ENCODE measurements at regions not wholly inside any gene's neighbourhood (a gene's known extent, or its start where the extent isn't known, plus 50 kb on each side); places are given as distances from the start of the nearest gene placed in this dataset.

GRCh38 chr13:31675440-31675953 lies 63.8 kb upstream of the RXFP2 start:
- FAIRE-seq (no peak), DNase-seq (ENCODE audit: insufficient read length, low spot score) (no peak)

GRCh38 chr13:31681133-31681532 lies 58.2 kb upstream of the RXFP2 start:
- no peak for FAIRE-seq
- no peak for DNase-seq (ENCODE audit: insufficient read length, low spot score)

DNA sequence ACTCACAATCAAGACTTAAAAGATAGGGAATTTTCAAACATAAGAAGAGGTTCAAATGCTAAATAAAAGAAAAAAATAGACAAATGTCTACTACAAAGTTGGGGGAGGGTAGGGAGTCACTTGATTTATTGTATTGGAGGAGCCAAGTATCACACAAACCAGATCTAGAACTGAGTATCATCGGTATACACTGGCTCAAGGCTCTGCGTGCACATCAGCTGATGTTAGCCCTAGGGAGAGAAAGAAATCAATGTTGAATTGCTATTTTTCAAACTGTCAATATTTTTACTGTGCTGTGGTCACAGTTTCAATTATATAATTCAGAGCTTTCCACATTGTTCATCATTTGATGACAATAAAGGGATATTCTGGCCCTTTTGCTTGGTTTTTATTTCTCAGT lies 54.9 kb upstream of the RXFP2 start:
- no peak for DNase-seq (ENCODE audit: insufficient read length, low spot score)
- no peak for FAIRE-seq

GRCh38 chr13:31686670-31687425 lies 52.5 kb upstream of the RXFP2 start:
- FAIRE-seq (no peak), DNase-seq (ENCODE audit: insufficient read length, low spot score) (no peak)

All from GM19239 (cell line).